ENCODE measurements at regions not wholly inside any gene's neighbourhood (a gene's known extent, or its start where the extent isn't known, plus 50 kb on each side); places are given as distances from the start of the nearest gene placed in this dataset.

DNA sequence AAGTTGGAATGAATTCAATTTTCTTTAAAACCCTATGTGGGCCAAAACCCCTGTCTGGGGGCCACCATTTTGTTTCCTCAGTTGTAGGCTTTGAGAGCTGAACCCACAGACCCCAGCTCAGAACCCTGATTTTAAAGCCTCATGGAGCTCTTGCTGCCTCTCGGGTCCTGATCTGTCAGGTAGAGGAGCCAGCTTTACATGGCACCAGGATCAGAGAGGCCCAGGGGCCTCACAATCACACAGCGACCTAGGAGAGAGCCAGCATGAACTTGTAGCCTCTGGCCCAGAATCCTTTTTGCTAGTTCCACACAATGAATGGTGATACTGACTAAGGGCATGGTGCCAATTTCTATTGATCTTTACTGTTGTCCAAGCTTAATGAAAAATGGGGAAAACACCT is 84.3 kb upstream of the SORCS3 start:
- H3K4me1 ChIP-seq (ENCODE audit: low read depth) = no peaks in the 10 kb centered on the region
- no peak for ATAC-seq
- DNase-seq = no peak
- H3K36me3 ChIP-seq (ENCODE audit: low read depth) = no peaks in the 10 kb centered on the region
- no peaks in the 10 kb centered on the region for H3K9me3 ChIP-seq
- intact Hi-C loops (cut with DNase I, micrococcal nuclease) = no loop called here
- no peak overlapping the region for H3K4me3 ChIP-seq
- no peak for TF ChIP-seq CTCF (IDR thresholded peaks at IDR 0.05)

- Histone ChIP-seq H3K9me3 (no peaks in the 10 kb centered on the region), H3K36me3 (ENCODE audit: low read depth) (no peaks in the 10 kb centered on the region), H3K4me1 (ENCODE audit: low read depth) (no peaks in the 10 kb centered on the region), H3K4me3 (no peak overlapping the region)
- ATAC-seq (no peak), DNase-seq (no peak)
- TF ChIP-seq CTCF (IDR thresholded peaks at IDR 0.05) = no peak
- intact Hi-C loops (cut with DNase I, micrococcal nuclease) = no loop called here
Observed at GRCh38 chr10:104557966-104558365, 83.1 kb upstream of the SORCS3 start.

DNA sequence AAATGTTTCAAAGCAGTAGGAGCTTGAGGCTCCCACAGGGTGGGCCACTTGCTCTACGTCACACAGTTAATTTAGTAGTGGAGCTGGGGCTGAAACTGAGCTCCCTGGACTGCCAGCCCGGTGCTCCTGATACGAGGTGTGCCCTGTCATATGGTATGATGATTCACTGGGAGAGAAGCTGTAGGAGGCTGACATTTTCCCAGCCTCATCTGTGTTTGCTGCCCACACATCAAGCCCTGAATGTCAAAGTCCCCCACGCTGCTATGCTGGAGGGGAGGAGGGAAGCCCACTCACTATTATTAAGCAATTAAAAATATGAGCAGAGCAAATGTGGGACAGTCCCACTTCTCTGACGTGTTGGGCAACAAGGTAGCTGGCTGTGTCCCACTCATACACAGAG is 81.2 kb upstream of the SORCS3 start:
- H3K4me3 ChIP-seq = no peak overlapping the region
- DNase-seq (no peak), ATAC-seq (no peak)
- TF ChIP-seq CTCF (IDR thresholded peaks at IDR 0.05) = no peak
- no peaks in the 10 kb centered on the region for H3K9me3 ChIP-seq
- H3K36me3 ChIP-seq (ENCODE audit: low read depth) = no peaks in the 10 kb centered on the region
- intact Hi-C loops (cut with DNase I, micrococcal nuclease) = no loop called here
- H3K4me1 ChIP-seq (ENCODE audit: low read depth) = no peaks in the 10 kb centered on the region

GRCh38 chr10:104563051-104563450 is 78.0 kb upstream of the SORCS3 start:
- DNase-seq (no peak), ATAC-seq (no peak)
- Histone ChIP-seq H3K9me3 (no peaks in the 10 kb centered on the region), H3K4me1 (ENCODE audit: low read depth) (no peaks in the 10 kb centered on the region), H3K4me3 (no peak overlapping the region), H3K36me3 (ENCODE audit: low read depth) (no peaks in the 10 kb centered on the region)
- TF ChIP-seq CTCF (IDR thresholded peaks at IDR 0.05) = no peak
- intact Hi-C loops (cut with DNase I, micrococcal nuclease) = no loop called here

GRCh38 chr10:104563548-104563947 is 77.5 kb upstream of the SORCS3 start:
- Histone ChIP-seq H3K4me1 (ENCODE audit: low read depth) (no peaks in the 10 kb centered on the region), H3K4me3 (no peak overlapping the region), H3K9me3 (no peaks in the 10 kb centered on the region), H3K36me3 (ENCODE audit: low read depth) (no peaks in the 10 kb centered on the region)
- intact Hi-C loops (cut with DNase I, micrococcal nuclease) = no loop called here
- TF ChIP-seq CTCF (IDR thresholded peaks at IDR 0.05) = no peak
- no peak for ATAC-seq
- DNase-seq = no peak

- H3K4me1 ChIP-seq (ENCODE audit: low read depth) = no peaks in the 10 kb centered on the region
- no peak overlapping the region for H3K4me3 ChIP-seq
- intact Hi-C loops (cut with DNase I, micrococcal nuclease) = no loop called here
- peaks cover 15% of the 10 kb centered on the region for H3K9me3 ChIP-seq
- no peaks in the 10 kb centered on the region for H3K36me3 ChIP-seq (ENCODE audit: low read depth)
- no peak for DNase-seq
- TF ChIP-seq CTCF (IDR thresholded peaks at IDR 0.05) = no peak
- ATAC-seq = no peak
Observed at GRCh38 chr10:104574427-104574826, 66.7 kb upstream of the SORCS3 start.

All from mucosa of descending colon (tissue), 3 donors.